GM23338 (cell line): ENCODE measurements at regions not wholly inside any gene's neighbourhood (a gene's known extent, or its start where the extent isn't known, plus 50 kb on each side); places are given as distances from the start of the nearest gene placed in this dataset.

ENCODE experiments used
- ATAC-seq: fragments of 200-7000 bp; cut with Tn5 transposase; 3 replicates; pipeline ENCODE4 v1.9.1; 2020
- DNase-seq: peaks from one replicate; pipeline ENCODE4 v3.0.0-alpha.2; 2015; ENCODE audit warnings: low spot score
- H2AFZ ChIP-seq: fragments of 200-600 bp; sonication (generic); 2 replicates; pipeline ENCODE4 v1.8.0; 2016; ENCODE audit warnings: antibody characterized with exemption, mild to moderate bottlenecking, moderate library complexity
- H3F3A ChIP-seq: fragments of 200-600 bp; sonication (generic); replicated peaks from 2 replicates; pipeline ENCODE4 v1.8.0; 2017; ENCODE audit warnings: antibody characterized with exemption, mixed run types, low read depth
- H3K27ac ChIP-seq: fragments of 200-600 bp; sonication (generic); 2 replicates; pipeline ENCODE4 v1.6.1; 2016; ENCODE audit warnings: low read depth
- H3K27me3 ChIP-seq: fragments of 200-600 bp; sonication (generic); 2 replicates; pipeline ENCODE4 v1.8.0; 2016; ENCODE audit warnings: mild to moderate bottlenecking, mixed run types, moderate library complexity; ENCODE audit not compliant: insufficient read depth
- H3K36me3 ChIP-seq: fragments of 200-600 bp; sonication (generic); 2 replicates; pipeline ENCODE4 v1.8.0; 2016; ENCODE audit warnings: mild to moderate bottlenecking; ENCODE audit not compliant: insufficient read depth
- H3K4me1 ChIP-seq: fragments of 200-600 bp; sonication (generic); 2 replicates; pipeline ENCODE4 v1.8.0; 2016; ENCODE audit warnings: mild to moderate bottlenecking, moderate library complexity; ENCODE audit not compliant: insufficient read depth
- H3K4me2 ChIP-seq: fragments of 200-600 bp; sonication (generic); 2 replicates; pipeline ENCODE4 v1.7.1; 2017; ENCODE audit warnings: mixed run types
- H3K4me3 ChIP-seq: fragments of 200-600 bp; sonication (generic); 2 replicates; pipeline ENCODE4 v1.6.1; 2016; ENCODE audit warnings: mixed run types
- H3K79me2 ChIP-seq: fragments of 200-600 bp; sonication (generic); replicated peaks from 2 replicates; pipeline ENCODE4 v1.8.0; 2017; ENCODE audit warnings: mild to moderate bottlenecking; ENCODE audit not compliant: insufficient read depth
- H3K9me2 ChIP-seq: fragments of 200-600 bp; sonication (generic); 2 replicates; pipeline ENCODE4 v1.8.0; 2017; ENCODE audit not compliant: insufficient read depth
- H4K20me1 ChIP-seq: fragments of 200-600 bp; sonication (generic); replicated peaks from 2 replicates; pipeline ENCODE4 v1.8.0; 2017; ENCODE audit warnings: mild to moderate bottlenecking; ENCODE audit not compliant: insufficient read depth
- H3K27ac Mint-ChIP-seq: 2 replicates; pipeline ENCODE4 v1.8.0; 2020; ENCODE audit warnings: inconsistent platforms, mild to moderate bottlenecking, moderate library complexity, mixed read lengths
- H3K27me3 Mint-ChIP-seq: 3 replicates; pipeline ENCODE4 v1.8.0; 2022; ENCODE audit warnings: low read depth, mild to moderate bottlenecking, moderate library complexity, mixed read lengths, inconsistent platforms; ENCODE audit not compliant: insufficient read depth, poor library complexity
- H3K36me3 Mint-ChIP-seq: 3 replicates; pipeline ENCODE4 v1.8.0; 2021; ENCODE audit warnings: low read depth, mild to moderate bottlenecking, inconsistent platforms, moderate library complexity, mixed read lengths
- H3K4me1 Mint-ChIP-seq: 3 replicates; pipeline ENCODE4 v1.8.0; 2020; ENCODE audit warnings: mild to moderate bottlenecking, inconsistent platforms, mixed read lengths
- H3K4me3 Mint-ChIP-seq: 3 replicates; pipeline ENCODE4 v1.8.0; 2021; ENCODE audit warnings: moderate library complexity, mild to moderate bottlenecking, inconsistent platforms, mixed read lengths
- H3K9me3 Mint-ChIP-seq: 3 replicates; pipeline ENCODE4 v1.8.0; 2020; ENCODE audit warnings: moderate library complexity, mild to moderate bottlenecking, inconsistent platforms, mixed read lengths
- CREB1 ChIP-seq: fragments of 250-450 bp; sonication (Bioruptor Pico); IDR thresholded peaks from 2 replicates; pipeline ENCODE4 v1.5.0; 2020; ENCODE audit warnings: low read depth, mild to moderate bottlenecking, moderate library complexity
- CTCF ChIP-seq, 2 experiments: fragments of 200-600 bp in 1 of 2; sonication (generic) in 1 of 2; conservative IDR thresholded peaks; 2 replicates each; pipeline versions ENCODE4 v1.5.1 to v1.6.1; 2016 to 2017; ENCODE audit warnings: antibody characterized with exemption in 2 of 2, low read depth in 2 of 2, mild to moderate bottlenecking in 2 of 2, moderate library complexity in 1 of 2
- EZH2 ChIP-seq: fragments of 200-600 bp; sonication (generic); IDR thresholded peaks from one replicate; pipeline ENCODE4 v1.8.0; 2017; ENCODE audit warnings: antibody characterized with exemption, mild to moderate bottlenecking, low read depth; ENCODE audit not compliant: unreplicated experiment
- JUNB ChIP-seq: IDR thresholded peaks from one replicate; pipeline ENCODE4 v1.6.1; 2016; ENCODE audit warnings: antibody characterized with exemption; ENCODE audit not compliant: unreplicated experiment
- NANOG ChIP-seq: IDR thresholded peaks from 2 replicates; pipeline ENCODE4 v1.6.1; 2016; ENCODE audit warnings: antibody characterized with exemption, borderline replicate concordance
- POLR2AphosphoS5 ChIP-seq: IDR thresholded peaks from 2 replicates; pipeline ENCODE4 v1.6.1; 2016; ENCODE audit warnings: antibody characterized with exemption, low read depth
- ZNF331 ChIP-seq: fragments of 250-450 bp; sonication (Bioruptor Pico); IDR thresholded peaks from 2 replicates; pipeline ENCODE4 v1.5.0; 2020; ENCODE audit warnings: low read depth, mild to moderate bottlenecking, moderate library complexity
- ZNF462 ChIP-seq: fragments of 250-450 bp; sonication (Bioruptor Pico); IDR thresholded peaks from 2 replicates; pipeline ENCODE4 v1.5.0; 2020; ENCODE audit warnings: mild to moderate bottlenecking, moderate library complexity
- TF ChIP-seq, protein P1 (sequence below): IDR thresholded peaks from 2 replicates; pipeline ENCODE4 v1.6.1; 2016; ENCODE audit warnings: antibody characterized with exemption

DNA sequence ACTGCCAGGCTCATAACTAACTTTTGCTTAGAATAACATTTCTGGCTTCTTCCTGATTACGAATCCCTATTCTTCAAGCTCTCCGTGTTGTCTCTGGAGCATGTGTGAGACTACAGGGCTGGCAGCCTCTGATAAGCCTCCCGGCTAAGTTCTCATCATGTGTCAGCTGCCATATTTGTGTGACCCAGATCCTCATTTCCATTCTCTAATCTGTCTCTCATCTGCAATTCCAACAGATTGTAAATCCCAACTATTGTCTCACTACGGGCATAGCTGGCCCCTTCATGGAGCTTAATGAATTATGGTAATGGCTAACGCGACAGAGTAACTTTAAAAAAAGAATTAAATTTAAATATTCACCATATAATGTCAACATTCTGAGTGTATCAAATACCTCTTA is 165.4 kb downstream of the CMPK2 start:
- DNase-seq (no peak), ATAC-seq (no peak)
- H3K27me3 Mint-ChIP-seq = no peaks in the 10 kb centered on the region
- no peak overlapping the region for H3K27ac ChIP-seq
- H2AFZ ChIP-seq = no peak overlapping the region
- H3K4me3 ChIP-seq = no peak overlapping the region
- no peaks in the 10 kb centered on the region for H3K4me1 ChIP-seq
- no peaks in the 10 kb centered on the region for H3K36me3 ChIP-seq
- H3K4me3 Mint-ChIP-seq = no peak overlapping the region
- TF ChIP-seq CREB1 (no peak), ZNF331 (no peak), EZH2 (no peak), POLR2AphosphoS5 (no peak), NANOG (no peak)
- no peak overlapping the region for H3K4me2 ChIP-seq
- H3F3A ChIP-seq = no peaks in the 10 kb centered on the region
- no peaks in the 10 kb centered on the region for H3K27me3 ChIP-seq
- peaks cover 2% of the 10 kb centered on the region; the same call in 1 of the 3 replicates for H3K4me1 Mint-ChIP-seq
- H3K27ac Mint-ChIP-seq = no peak overlapping the region
- H3K9me2 ChIP-seq = no peaks in the 10 kb centered on the region
- H3K9me3 Mint-ChIP-seq = peaks cover 45% of the 10 kb centered on the region
- peaks cover 16% of the 10 kb centered on the region; the same call in 2 of the 3 replicates for H3K36me3 Mint-ChIP-seq
- no peaks in the 10 kb centered on the region for H4K20me1 ChIP-seq
- H3K79me2 ChIP-seq = no peaks in the 10 kb centered on the region

DNA sequence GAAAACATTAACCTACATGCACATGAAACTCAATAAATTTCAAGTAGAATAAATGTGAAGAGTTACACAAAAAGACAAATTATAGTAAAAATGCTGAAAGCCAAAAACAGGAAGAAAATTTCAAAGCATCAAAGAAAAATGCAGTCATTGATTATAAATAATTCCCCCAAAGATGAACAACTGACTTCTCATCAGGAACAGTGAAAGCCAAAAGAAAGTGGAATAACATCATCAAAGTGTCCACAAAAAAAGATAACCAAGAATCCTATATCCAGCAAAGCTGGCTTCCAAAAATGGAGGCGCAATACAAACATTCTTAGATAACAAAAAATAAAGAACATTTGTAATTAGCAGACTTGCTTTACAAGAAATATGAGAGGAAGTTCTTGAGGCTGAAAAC is 161.6 kb downstream of the CMPK2 start:
- Histone ChIP-seq H3K9me2 (no peaks in the 10 kb centered on the region), H3K4me3 (no peak overlapping the region), H3K4me2 (no peak overlapping the region), H3K27me3 (no peaks in the 10 kb centered on the region), H3K79me2 (no peaks in the 10 kb centered on the region), H4K20me1 (no peaks in the 10 kb centered on the region), H3K36me3 (no peaks in the 10 kb centered on the region), H3F3A (no peaks in the 10 kb centered on the region), H3K27ac (no peak overlapping the region), H2AFZ (no peak overlapping the region), H3K4me1 (no peaks in the 10 kb centered on the region)
- ATAC-seq (no peak), DNase-seq (no peak)
- peaks cover 16% of the 10 kb centered on the region; the same call in 2 of the 3 replicates for H3K36me3 Mint-ChIP-seq
- H3K27ac Mint-ChIP-seq = no peak overlapping the region
- peaks cover 2% of the 10 kb centered on the region; the same call in 1 of the 3 replicates for H3K4me1 Mint-ChIP-seq
- H3K27me3 Mint-ChIP-seq = no peaks in the 10 kb centered on the region
- TF ChIP-seq CREB1 (no peak), POLR2AphosphoS5 (no peak), JUNB (no peak), ZNF331 (no peak)
- TF ChIP-seq, protein P1, sequence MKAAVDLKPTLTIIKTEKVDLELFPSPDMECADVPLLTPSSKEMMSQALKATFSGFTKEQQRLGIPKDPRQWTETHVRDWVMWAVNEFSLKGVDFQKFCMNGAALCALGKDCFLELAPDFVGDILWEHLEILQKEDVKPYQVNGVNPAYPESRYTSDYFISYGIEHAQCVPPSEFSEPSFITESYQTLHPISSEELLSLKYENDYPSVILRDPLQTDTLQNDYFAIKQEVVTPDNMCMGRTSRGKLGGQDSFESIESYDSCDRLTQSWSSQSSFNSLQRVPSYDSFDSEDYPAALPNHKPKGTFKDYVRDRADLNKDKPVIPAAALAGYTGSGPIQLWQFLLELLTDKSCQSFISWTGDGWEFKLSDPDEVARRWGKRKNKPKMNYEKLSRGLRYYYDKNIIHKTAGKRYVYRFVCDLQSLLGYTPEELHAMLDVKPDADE = no peak
- H3K4me3 Mint-ChIP-seq = no peak overlapping the region
- peaks cover 46% of the 10 kb centered on the region for H3K9me3 Mint-ChIP-seq

GRCh38 chr2:6721395-6721794 is 144.3 kb downstream of the CMPK2 start:
- H3K27ac Mint-ChIP-seq = no peak overlapping the region
- no peak for TF ChIP-seq JUNB
- TF ChIP-seq CTCF (conservative IDR thresholded peaks at IDR 0.05; ENCODE audit: low read depth in 2 of 2) = no peak
- no peak for TF ChIP-seq ZNF462 (CRISPR knock-in tag)

More at GRCh38 chr2:6721395-6721794, 144.3 kb downstream of the CMPK2 start:
- no peaks in the 10 kb centered on the region for H3K27me3 ChIP-seq
- ATAC-seq = no peak
- H3K4me2 ChIP-seq = no peak overlapping the region
- no peaks in the 10 kb centered on the region for H3K4me1 ChIP-seq
- no peak overlapping the region for H2AFZ ChIP-seq
- peaks cover 4% of the 10 kb centered on the region; the same call in 2 of the 3 replicates for H3K4me1 Mint-ChIP-seq
- H3K9me3 Mint-ChIP-seq = peaks cover 57% of the 10 kb centered on the region
- H3K36me3 ChIP-seq = no peaks in the 10 kb centered on the region
- no peaks in the 10 kb centered on the region for H4K20me1 ChIP-seq
- no peak overlapping the region for H3K4me3 ChIP-seq
- no peaks in the 10 kb centered on the region for H3K27me3 Mint-ChIP-seq
- no peak overlapping the region for H3K4me3 Mint-ChIP-seq
- no peaks in the 10 kb centered on the region for H3K79me2 ChIP-seq
- peaks cover 8% of the 10 kb centered on the region for H3K9me2 ChIP-seq
- H3K27ac ChIP-seq = no peak overlapping the region
- H3K36me3 Mint-ChIP-seq = no peaks in the 10 kb centered on the region
- no peak for DNase-seq
- H3F3A ChIP-seq = no peaks in the 10 kb centered on the region
